GM12874 (cell line): ENCODE measurements at regions not wholly inside any gene's neighbourhood (a gene's known extent, or its start where the extent isn't known, plus 50 kb on each side); places are given as distances from the start of the nearest gene placed in this dataset.

ENCODE experiments used
- TF ChIP-seq, protein P1 (sequence below): IDR thresholded peaks from 2 replicates; pipeline ENCODE4 v1.5.1; 2011; ENCODE audit warnings: low read depth, mild to moderate bottlenecking, control low read depth, low read length, moderate library complexity; ENCODE audit not compliant: insufficient read depth

DNA sequence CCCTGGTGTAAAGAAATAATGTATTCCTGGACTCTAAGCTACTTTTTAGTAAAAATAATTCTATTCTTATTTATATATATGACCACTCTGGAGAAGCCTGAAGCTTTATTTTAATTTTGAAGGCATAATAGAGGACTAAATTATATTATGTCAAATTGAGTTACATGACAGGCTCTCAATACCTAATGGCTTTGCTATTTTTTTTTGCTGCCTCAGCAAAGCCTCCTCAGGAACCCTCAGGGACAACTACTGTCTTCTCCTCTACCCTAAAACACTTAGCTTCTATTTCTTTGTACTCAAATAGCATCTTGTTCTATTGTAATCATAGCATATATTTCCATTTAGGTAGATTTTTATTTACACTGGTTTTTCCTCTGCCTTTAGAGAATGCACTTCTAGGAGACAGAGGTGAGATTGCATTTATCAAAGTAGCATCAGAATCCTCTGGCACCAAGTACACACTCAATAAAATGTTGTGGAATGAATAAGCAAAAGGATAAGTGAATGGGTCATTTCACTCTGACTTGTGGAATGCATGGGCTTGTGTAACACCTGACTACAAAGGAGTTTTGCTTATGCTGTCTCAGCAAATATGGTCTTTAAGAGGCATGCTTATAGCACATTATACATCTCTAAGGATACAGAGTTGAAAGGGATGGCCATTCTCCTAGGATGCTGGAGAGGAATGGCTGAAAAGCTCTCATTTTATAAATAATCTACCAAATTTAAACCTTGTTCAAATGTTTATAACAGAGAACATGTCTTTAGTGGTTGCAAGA is 605.2 kb downstream of the KCNJ2 start:
- TF ChIP-seq, protein P1, sequence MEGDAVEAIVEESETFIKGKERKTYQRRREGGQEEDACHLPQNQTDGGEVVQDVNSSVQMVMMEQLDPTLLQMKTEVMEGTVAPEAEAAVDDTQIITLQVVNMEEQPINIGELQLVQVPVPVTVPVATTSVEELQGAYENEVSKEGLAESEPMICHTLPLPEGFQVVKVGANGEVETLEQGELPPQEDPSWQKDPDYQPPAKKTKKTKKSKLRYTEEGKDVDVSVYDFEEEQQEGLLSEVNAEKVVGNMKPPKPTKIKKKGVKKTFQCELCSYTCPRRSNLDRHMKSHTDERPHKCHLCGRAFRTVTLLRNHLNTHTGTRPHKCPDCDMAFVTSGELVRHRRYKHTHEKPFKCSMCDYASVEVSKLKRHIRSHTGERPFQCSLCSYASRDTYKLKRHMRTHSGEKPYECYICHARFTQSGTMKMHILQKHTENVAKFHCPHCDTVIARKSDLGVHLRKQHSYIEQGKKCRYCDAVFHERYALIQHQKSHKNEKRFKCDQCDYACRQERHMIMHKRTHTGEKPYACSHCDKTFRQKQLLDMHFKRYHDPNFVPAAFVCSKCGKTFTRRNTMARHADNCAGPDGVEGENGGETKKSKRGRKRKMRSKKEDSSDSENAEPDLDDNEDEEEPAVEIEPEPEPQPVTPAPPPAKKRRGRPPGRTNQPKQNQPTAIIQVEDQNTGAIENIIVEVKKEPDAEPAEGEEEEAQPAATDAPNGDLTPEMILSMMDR = no peak

DNA sequence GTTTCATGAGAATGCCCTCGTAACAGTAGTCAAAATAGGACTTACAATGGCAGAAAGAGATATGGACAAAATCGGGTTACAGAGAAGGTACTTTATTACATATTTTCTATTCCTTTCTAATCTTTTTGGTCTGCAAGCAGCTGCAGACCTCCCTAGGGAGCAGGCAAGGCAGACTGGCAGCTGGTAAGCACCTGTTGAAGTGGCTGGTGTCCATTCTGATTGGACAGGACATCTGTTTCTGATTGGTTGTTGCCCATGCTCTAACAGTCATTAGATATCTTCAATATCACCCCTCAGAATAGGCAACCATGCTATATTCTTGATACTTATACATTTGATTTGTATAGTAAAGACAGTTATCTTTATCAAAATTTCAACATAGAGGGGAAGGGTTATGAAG is 606.3 kb downstream of the KCNJ2 start:
- TF ChIP-seq, protein P1 = no peak

DNA sequence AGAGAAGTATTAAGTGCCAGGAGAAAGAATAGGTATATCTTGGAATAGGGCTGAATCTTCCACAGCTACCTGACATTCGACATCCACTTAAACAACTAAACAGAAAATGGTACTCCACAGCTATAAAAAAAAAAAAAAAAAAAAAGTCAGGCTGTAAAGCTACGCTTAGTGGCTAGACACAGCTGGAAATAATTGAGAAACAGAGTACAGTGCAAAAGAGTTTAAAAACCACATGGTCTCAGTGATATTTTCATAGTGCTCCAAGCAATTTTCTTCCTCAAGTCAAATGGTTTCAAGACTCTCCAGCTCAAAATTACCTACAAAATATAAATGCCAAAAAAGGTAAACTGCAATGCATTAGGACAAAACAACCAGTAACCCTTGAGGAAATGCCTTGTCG is 607.1 kb downstream of the KCNJ2 start:
- TF ChIP-seq, protein P1 = no peak

DNA sequence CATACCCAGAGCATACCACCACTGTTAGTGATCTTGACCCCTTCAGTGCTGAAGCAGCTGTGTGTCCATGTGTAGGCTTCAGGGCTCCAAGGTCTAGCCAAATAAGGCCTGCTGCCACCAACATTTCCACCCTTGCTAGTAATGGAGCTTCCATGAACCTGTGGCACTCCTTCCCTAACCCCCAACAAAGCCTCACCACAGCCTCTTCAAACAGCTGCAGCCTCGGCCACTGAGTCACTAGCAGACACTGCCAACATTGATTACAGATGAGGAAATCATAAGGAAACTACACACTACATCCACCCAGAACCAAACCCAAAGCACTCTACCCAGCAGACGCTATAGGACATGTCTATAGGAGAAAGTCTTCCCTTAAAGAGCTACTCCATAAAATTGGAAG is 610.7 kb downstream of the KCNJ2 start:
- TF ChIP-seq, protein P1 = no peak

DNA sequence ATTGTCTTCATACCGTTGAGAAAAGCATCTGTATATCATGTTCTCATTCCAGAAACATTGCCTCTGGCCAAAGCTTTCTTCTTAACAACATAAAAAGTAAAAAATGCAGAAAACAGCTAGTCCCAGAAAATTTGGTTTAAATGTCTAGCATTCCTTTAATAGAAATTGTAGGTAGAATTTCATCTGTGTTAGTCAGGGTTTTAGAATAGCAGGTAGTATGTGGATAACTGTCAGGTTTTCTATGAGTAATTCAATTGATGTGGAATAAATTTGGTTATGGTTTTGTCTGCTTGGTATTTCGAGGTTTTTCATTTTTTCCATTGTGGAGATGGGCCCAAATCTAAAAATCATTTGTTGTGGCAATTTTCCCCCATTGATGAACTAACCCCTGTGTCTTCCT is 616.7 kb downstream of the KCNJ2 start:
- TF ChIP-seq, protein P1 = no peak

DNA sequence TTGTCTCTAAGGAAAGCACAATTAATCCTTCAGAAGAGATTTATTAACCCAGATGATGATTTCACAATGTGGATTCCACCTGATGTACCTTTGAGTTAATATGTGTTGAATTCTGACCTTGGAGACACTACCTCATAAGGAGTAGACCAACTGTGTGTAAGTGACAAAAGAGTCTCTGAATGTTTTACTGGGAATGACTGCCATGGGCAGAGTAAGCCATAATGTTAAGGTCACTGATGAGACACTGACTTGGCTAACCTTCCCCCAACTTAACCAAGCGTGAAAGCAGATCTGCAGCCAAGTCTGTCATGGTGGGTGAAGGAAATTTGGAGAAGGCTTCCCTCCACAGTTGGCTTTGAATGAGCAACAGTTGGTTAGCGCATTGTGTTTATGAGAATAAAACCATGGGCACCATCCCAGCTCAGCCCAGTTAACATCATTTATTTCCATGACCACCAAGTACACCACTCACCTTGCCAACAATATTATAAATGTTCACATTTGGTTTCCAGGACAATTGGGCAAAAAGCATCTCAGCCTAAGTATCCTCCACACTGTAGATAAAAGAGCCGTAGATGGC is 618.5 kb downstream of the KCNJ2 start:
- TF ChIP-seq, protein P1 = no peak

DNA sequence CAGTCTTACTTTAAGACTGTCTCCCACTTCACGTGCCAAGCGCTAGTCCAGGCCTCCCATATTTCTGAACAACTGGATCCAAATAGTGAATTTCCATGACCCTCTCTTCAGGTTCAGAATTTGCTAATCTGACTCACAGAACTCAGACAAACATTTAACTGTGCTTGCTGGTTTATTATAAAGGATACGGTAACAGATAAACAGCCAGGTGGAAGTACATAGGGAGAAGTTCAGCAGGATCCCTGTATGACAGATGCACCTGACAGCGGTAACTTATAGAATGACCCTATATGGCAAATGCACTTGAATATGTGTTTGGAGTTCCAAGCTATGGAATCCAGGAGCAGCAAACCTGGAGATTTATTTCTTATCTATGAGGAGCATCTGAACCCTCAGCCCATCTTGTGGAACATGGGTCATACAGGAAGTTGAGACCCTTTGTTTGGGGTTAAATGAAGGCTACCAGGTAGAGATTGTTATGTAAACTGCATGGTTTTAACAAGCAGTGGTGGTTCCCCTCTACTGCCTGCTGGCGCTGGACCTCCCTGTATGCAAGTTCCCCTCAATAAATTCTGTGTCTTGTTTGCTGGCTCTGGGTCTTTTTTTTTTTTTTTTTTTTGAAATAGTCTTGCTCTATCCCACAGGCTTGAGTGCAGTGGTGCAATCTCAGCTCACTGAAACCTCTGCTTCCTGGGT is 622.6 kb downstream of the KCNJ2 start:
- TF ChIP-seq, protein P1 = no peak
